ENCODE measurements at regions not wholly inside any gene's neighbourhood (a gene's known extent, or its start where the extent isn't known, plus 50 kb on each side); places are given as distances from the start of the nearest gene placed in this dataset.

DNA sequence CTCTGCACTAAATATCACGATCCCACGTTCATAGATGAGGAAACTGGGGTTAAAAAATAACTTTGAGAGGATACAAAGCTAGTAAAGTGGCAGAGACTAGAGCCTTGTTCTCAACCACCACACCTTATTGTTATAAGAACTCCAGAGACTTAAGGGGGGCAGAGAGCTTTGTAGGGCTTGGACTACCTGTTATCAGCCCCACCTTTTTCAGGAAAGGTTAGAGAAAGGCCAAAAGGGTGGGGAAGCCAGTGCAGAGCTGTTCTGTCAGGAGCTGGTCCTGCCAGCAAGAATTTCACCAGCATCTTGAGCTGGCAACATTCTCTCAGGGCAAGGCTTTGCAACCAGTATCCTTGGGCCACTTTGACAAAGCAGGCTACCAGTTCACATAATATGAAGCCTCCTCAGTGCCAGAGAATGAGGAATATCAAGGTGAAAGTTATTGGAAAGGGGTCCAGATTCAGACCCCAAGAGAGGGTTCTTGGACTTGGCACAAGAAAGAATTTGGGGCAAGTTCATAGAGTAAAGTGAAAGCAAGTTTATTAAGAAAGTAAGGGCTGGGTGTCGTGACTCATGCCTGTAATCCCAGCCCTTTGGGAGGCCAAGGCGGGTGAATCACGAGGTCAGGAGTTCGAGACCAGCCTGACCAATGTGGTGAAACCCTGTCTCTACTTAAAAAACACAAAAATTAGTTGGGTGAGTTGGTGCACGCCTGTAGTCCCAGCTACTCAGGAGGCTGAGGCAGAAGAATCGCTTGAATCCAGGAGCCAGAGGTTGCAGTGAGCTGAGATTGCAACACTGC, 66.2 kb upstream of the CLINT1 start:
- 94% methylated on average over 8 of the region's 8 CpGs for WGBS
- no peak for DNase-seq
- Histone ChIP-seq H3K4me3 (ENCODE audit: low read length) (no peak overlapping the region), H3K27ac (ENCODE audit: low read length) (no peak overlapping the region), H3K4me1 (ENCODE audit: control insufficient read depth, insufficient read depth, low read length) (no peaks in the 10 kb centered on the region), H3K9me3 (ENCODE audit: control insufficient read depth, low read length) (no peaks in the 10 kb centered on the region), H3K27me3 (ENCODE audit: control insufficient read depth, insufficient read depth) (no peaks in the 10 kb centered on the region)
- intact Hi-C loops (cut with DNase I): no loop called here
- peak in 1 of 2 donors; percentile 14 for ATAC-seq

DNA sequence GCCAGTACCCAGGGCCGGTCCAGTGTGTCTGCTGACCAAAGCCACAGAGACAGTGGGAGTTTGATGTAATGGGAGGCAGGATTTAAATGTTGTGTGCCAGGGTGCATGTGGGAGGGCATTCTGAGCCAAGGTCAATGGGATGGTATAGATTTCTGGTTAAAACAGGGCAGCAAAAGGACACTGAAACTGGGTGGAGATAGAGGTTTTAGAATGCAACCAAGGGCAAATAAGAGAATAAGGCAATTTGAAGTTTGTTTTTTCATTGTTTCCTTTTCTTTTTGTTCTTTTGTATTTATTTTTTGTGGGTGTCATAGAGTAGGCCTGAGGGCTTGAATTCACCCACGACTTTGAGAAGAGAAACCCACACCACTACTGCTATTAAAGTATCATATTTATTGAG, 65.5 kb upstream of the CLINT1 start:
- DNase-seq (no peak), ATAC-seq (no peak)
- WGBS: 85% methylated on average over 2 of the region's 2 CpGs
- H3K4me1 ChIP-seq (ENCODE audit: control insufficient read depth, insufficient read depth, low read length): no peaks in the 10 kb centered on the region
- no peak overlapping the region for H3K27ac ChIP-seq (ENCODE audit: low read length)
- no peaks in the 10 kb centered on the region for H3K9me3 ChIP-seq (ENCODE audit: control insufficient read depth, low read length)
- H3K4me3 ChIP-seq (ENCODE audit: low read length): no peak overlapping the region
- H3K27me3 ChIP-seq (ENCODE audit: control insufficient read depth, insufficient read depth): no peaks in the 10 kb centered on the region
- intact Hi-C loops (cut with DNase I): no loop called here

DNA sequence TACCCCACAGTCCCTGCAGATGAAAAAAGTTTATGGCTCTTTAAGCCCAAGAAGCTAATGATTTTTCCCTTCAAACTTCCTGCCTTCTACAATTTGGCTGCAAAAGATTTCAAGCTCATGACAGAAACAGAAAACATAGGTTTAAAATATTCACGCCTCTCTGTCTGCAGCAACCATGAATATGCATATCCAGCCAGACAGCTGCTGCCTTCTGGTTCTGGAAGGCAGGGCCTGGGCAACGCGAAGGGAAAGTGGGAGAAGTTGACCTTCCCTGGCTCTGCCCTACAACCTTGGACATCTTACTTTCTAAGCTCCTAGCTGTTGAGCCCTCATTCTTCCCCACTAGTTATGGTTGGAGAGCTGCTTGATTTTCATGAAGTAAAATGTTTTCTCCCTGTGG, 64.8 kb upstream of the CLINT1 start:
- Histone ChIP-seq H3K4me3 (ENCODE audit: low read length) (no peak overlapping the region), H3K27ac (ENCODE audit: low read length) (no peak overlapping the region), H3K27me3 (ENCODE audit: control insufficient read depth, insufficient read depth) (no peaks in the 10 kb centered on the region), H3K4me1 (ENCODE audit: control insufficient read depth, insufficient read depth, low read length) (peaks cover 4% of the 10 kb centered on the region), H3K9me3 (ENCODE audit: control insufficient read depth, low read length) (no peaks in the 10 kb centered on the region)
- no peak for DNase-seq
- intact Hi-C loops (cut with DNase I): no loop called here
- 76% methylated on average over 3 of the region's 3 CpGs for WGBS
- ATAC-seq: no peak

DNA sequence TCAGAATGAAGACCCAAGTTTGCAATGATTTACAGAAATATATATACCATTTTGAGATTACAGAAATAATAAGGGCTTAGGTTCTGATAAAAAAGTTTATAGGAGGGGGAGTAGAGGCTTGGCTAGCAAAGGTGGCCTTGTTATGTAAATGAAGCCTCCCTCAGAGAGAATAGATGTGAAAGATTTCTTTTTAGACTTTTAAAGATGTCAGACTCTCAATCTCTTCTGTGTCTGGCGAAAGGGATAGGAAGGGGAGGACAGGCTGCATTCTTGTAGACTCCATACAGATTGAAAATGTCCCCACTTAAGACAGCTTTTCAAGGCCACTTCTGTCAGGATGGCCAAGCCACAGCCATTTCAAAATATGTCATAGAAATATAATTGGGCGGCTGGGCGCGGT, 63.1 kb upstream of the CLINT1 start:
- Histone ChIP-seq H3K27me3 (ENCODE audit: control insufficient read depth, insufficient read depth) (no peaks in the 10 kb centered on the region), H3K4me1 (ENCODE audit: control insufficient read depth, insufficient read depth, low read length) (peaks cover 5% of the 10 kb centered on the region), H3K4me3 (ENCODE audit: low read length) (no peak overlapping the region), H3K27ac (ENCODE audit: low read length) (no peak overlapping the region), H3K9me3 (ENCODE audit: control insufficient read depth, low read length) (no peaks in the 10 kb centered on the region)
- intact Hi-C loops (cut with DNase I): no loop called here
- ATAC-seq: no peak
- over 99% methylated on average over 4 of the region's 4 CpGs for WGBS
- no peak for DNase-seq

DNA sequence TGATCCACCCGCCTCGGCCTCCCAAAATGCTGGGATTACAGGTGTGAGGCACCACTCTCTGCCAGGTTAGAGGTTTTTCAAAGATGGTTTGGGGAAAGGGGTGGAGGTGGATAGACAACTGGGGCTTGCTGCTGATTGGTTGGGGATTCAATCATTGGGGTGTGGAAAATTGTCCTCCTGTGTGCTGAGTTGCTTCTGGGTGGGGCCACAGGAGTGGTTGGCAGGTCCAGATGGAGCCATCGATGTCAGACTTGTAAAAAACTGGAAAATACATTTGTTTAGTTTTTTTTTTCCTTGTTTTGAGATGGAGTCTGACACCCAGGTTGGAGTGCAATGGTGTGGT, 61.9 kb upstream of the CLINT1 start:
- intact Hi-C loops (cut with DNase I): no loop called here

DNA sequence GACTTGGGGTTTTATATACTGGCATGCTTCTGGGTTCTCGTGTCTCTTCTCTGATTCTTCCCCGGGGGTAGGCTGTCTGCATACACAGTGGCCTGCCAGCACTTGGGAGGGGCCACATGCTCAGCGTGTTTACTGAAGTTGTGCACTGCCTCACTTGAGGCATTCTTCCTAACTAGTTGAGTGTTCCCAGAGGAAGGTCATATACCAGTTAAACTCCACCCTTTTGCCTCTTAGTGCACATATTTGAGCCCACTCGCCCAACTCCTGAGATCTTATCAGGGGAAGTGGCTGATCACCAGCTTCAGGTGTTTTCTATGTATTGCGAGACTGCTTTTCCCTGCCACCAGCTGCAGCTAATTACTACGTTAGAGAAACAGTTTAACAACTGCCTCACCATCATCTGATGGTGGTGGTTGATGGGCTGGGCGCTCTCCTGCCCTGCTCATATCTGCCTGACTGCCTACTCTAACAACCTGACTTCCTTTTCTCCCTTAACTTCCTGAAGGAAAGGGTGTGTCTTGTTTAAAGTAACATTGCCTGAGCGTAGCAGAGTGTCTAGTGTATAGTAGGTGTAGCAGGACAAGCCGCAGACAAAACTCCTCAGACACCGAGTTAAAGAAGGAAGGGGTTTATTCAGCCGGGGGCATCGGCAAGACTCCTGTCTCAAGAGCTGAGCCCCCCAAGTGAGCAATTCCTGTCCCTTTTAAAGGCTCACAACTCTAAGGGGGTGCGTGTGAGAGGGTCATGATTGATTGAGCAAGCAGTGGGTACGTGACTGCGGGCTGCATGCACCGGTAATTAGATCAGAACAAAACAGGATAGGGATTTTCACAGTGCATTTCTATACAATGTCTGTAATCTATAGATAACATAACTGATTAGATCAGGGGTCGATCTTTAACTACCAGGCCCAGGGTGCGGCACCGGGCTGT, 60.1 kb upstream of the CLINT1 start:
- 48% methylated on average over 19 of the region's 19 CpGs for WGBS
- Histone ChIP-seq H3K4me1 (ENCODE audit: control insufficient read depth, insufficient read depth, low read length) (peaks cover 9% of the 10 kb centered on the region), H3K9me3 (ENCODE audit: control insufficient read depth, low read length) (no peaks in the 10 kb centered on the region), H3K27me3 (ENCODE audit: control insufficient read depth, insufficient read depth) (no peaks in the 10 kb centered on the region), H3K4me3 (ENCODE audit: low read length) (no peak overlapping the region), H3K27ac (ENCODE audit: low read length) (no peak overlapping the region)
- intact Hi-C loops (cut with DNase I): loop anchor here in 1 of 4 donors (5.0 to 10.0 kb wide), 2 partner anchors 62 to 104 kb away; partner anchors contain the start of gene CLINT1
- ATAC-seq: peak in 1 of 2 donors; percentile 57
- peak in 1 of 3 donors; percentile 65 for DNase-seq

More for the DNA sequence above, 61.9 kb upstream of the CLINT1 start:
- no peak overlapping the region for H3K27ac ChIP-seq (ENCODE audit: low read length)
- DNase-seq (no peak), ATAC-seq (no peak)
- no peaks in the 10 kb centered on the region for H3K9me3 ChIP-seq (ENCODE audit: control insufficient read depth, low read length)
- H3K27me3 ChIP-seq (ENCODE audit: control insufficient read depth, insufficient read depth): no peaks in the 10 kb centered on the region
- WGBS: 97% methylated on average over 3 of the region's 3 CpGs
- H3K4me1 ChIP-seq (ENCODE audit: control insufficient read depth, insufficient read depth, low read length): peaks cover 5% of the 10 kb centered on the region
- H3K4me3 ChIP-seq (ENCODE audit: low read length): no peak overlapping the region

DNA sequence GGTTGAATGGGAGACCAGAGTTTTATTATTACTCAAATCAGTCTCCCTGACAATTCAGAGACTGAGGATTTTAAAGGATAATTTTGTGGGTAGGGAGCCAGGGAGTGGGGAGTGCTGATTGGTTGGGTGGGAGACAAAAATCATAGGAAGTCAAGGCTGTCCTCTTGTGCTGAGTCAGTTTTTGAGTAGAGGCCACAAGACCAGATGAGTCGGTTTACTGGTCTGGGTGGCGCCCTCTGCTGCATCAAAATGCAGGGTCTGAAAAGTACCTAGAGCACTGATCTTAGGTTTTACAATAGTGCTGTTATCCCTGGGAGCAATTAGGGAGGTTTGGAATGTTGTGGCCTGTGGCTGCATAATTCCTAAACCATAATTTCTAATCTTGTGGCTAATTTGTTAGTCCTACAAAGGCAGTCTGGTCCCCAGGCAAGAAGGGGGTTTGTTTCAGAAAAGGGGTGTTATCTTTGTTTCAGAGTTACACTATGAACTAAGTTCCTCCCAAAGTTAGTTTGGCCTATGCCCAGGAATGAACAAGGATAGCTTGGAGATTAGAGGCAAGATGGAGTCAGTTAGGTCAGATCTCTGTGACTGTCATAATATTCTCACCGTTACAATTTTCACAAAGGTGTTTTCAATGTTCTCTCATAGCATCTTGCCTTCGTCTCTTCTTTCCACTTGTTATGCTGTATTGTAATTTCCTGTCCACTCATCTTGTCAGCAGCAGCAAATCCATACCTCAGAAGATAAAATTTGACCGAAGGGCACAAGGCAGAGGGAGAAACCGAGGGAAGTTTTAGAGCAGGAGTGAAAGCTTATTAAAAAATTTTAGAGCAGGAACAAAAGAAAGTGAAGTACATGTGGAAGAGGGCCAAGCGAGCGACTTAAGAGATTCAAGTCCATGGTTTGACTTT, 59.2 kb upstream of the CLINT1 start:
- DNase-seq (peak; percentile 70 to 87 (median 77)), ATAC-seq (peak; percentile 32 to 58)
- H3K27ac ChIP-seq (ENCODE audit: low read length): no peak overlapping the region
- WGBS: 65% methylated on average over 8 of the region's 8 CpGs
- H3K4me1 ChIP-seq (ENCODE audit: control insufficient read depth, insufficient read depth, low read length): peaks cover 9% of the 10 kb centered on the region
- no peak overlapping the region for H3K4me3 ChIP-seq (ENCODE audit: low read length)
- no peaks in the 10 kb centered on the region for H3K9me3 ChIP-seq (ENCODE audit: control insufficient read depth, low read length)
- intact Hi-C loops (cut with DNase I): loop anchor here in 1 of 4 donors (5.0 to 10.0 kb wide), 2 partner anchors 61 to 103 kb away; partner anchors contain the start of gene CLINT1
- H3K27me3 ChIP-seq (ENCODE audit: control insufficient read depth, insufficient read depth): no peaks in the 10 kb centered on the region

DNA sequence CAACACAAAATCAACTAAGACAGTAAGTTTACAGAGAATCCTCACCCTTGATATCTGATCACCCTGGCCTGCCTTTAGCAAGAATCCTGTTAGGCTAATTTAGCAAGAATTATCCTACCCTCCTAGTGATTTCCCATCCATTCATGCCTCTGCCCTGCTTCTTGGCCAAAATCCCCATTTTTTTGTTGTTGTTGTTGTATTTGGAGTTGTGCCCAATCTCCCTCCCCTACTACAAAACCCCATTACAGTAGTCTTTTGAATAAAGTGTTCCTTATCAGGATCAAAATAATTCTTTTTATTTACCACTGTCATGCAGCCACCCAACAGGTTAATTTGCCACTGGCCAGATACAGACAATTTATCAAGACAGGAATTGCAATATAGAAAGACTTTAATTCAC, 58.5 kb upstream of the CLINT1 start:
- Histone ChIP-seq H3K9me3 (ENCODE audit: control insufficient read depth, low read length) (no peaks in the 10 kb centered on the region), H3K4me1 (ENCODE audit: control insufficient read depth, insufficient read depth, low read length) (peaks cover 11% of the 10 kb centered on the region), H3K27ac (ENCODE audit: low read length) (no peak overlapping the region), H3K27me3 (ENCODE audit: control insufficient read depth, insufficient read depth) (no peaks in the 10 kb centered on the region), H3K4me3 (ENCODE audit: low read length) (no peak overlapping the region)
- intact Hi-C loops (cut with DNase I): loop anchor here in 1 of 4 donors (5.0 to 10.0 kb wide), 2 partner anchors 60 to 103 kb away; partner anchors contain the start of gene CLINT1
- DNase-seq (no peak), ATAC-seq (no peak)

DNA sequence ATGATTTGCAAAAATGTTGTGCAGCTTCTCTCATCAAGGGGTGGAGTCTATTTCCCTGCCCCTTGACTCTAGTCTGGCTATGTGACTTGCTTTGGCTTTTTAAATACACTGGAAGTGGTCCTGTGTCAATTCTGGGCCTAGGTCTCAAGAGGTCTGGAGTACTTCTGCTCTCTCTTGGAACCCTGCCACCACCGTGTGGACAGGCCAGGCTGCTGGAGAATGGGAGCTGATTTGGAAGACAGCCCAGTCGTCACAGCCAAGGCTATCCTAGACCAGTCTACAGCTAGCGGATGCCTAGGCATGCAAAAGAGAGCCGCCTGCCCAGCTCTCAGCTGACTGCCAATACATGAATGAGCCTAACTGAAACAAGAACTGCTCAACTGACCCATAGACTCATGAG, 56.7 kb upstream of the CLINT1 start:
- DNase-seq (peak; percentile 95 to 98 (median 97)), ATAC-seq (peak; percentile 95 to 98)
- H3K9me3 ChIP-seq (ENCODE audit: control insufficient read depth, low read length): no peaks in the 10 kb centered on the region
- WGBS: 12% methylated on average over 4 of the region's 4 CpGs
- no peak overlapping the region for H3K4me3 ChIP-seq (ENCODE audit: low read length)
- no peaks in the 10 kb centered on the region for H3K27me3 ChIP-seq (ENCODE audit: control insufficient read depth, insufficient read depth)
- intact Hi-C loops (cut with DNase I): loop anchor here in 1 of 4 donors (5.0 to 10.0 kb wide), 2 partner anchors 58 to 101 kb away; partner anchors contain the start of gene CLINT1
- H3K4me1 ChIP-seq (ENCODE audit: control insufficient read depth, insufficient read depth, low read length): peaks cover 11% of the 10 kb centered on the region
- no peak overlapping the region for H3K27ac ChIP-seq (ENCODE audit: low read length)

DNA sequence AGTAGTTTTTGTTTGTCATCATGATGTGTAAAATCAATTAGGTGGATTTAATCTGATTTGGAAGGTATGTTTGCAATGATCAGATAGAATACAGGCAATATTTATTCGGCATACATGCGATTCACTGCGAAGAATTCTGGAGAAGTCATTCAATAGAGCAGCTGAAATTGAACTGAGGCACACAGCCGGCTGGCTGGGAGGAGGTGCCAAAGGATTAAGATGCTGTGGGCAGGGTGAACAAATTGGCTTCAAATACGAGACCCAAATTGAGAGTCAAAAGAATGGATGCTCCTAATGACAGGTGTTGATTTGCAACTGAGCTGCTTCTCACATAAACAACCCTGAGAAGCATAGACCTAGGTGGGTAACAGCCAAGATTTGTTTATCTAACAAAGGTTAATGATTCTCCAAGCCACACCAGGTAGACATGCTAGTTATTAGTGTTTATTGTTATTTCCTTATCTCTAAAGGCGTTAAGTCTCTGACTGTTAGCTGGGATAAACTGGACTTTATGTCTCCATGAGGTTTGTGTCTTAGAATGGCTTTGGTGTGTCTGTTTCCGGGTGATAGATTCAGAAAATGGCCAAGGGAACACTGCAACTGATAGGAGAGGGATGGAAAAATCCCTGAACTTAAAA, 55.3 kb upstream of the CLINT1 start:
- no peaks in the 10 kb centered on the region for H3K9me3 ChIP-seq (ENCODE audit: control insufficient read depth, low read length)
- no peak for DNase-seq
- no peak overlapping the region for H3K4me3 ChIP-seq (ENCODE audit: low read length)
- 89% methylated on average over 7 of the region's 7 CpGs for WGBS
- intact Hi-C loops (cut with DNase I): loop anchor here in 1 of 4 donors (10.0 kb wide), 1 partner anchor 99 kb away; no protein-coding TSS in a partner anchor
- H3K27ac ChIP-seq (ENCODE audit: low read length): no peak overlapping the region
- ATAC-seq: no peak
- H3K4me1 ChIP-seq (ENCODE audit: control insufficient read depth, insufficient read depth, low read length): peaks cover 11% of the 10 kb centered on the region
- H3K27me3 ChIP-seq (ENCODE audit: control insufficient read depth, insufficient read depth): no peaks in the 10 kb centered on the region
